Coronary artery (tissue), 2 donors: ENCODE measurements at regions not wholly inside any gene's neighbourhood (a gene's known extent, or its start where the extent isn't known, plus 50 kb on each side); places are given as distances from the start of the nearest gene placed in this dataset.

Experiments used
- DNase-seq: peaks from one replicate; pipeline ENCODE4 v3.0.0-alpha.2; 2017; ENCODE audit warnings: low spot score
- H3K27ac ChIP-seq, 2 donors: fragments of 200-600 bp; sonication (generic); one replicate each; pipeline ENCODE4 v1.5.1; 2016 to 2019
- H3K4me3 ChIP-seq: fragments of 200-600 bp; sonication (generic); 2 replicates; pipeline ENCODE4 v1.5.1; 2016; ENCODE audit warnings: mild to moderate bottlenecking, moderate library complexity
- TF ChIP-seq, protein P1 (sequence below): fragments of 200-600 bp; sonication (generic); IDR thresholded peaks from one replicate; pipeline ENCODE4 v1.5.1; 2019; ENCODE audit warnings: antibody characterized with exemption

DNA sequence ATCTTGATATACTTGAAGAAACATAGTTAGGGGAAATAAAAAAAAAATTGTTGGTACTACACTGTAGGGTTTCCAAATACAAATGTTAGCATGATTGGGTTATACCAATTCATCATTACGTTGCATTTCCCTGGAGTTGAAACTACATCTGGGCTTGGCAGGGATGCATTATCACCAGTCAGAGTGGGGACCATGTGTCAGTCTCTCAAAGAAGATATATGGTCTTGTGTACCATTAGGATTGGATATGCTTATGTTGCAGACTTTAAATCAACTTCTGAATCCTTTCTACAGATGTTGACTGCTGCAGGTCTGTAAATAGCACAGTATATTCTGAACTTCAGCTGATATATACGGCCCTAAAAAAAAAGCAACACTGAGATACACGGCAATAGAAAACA, 188.5 kb downstream of the SLIT2 start:
- TF ChIP-seq, protein P1, sequence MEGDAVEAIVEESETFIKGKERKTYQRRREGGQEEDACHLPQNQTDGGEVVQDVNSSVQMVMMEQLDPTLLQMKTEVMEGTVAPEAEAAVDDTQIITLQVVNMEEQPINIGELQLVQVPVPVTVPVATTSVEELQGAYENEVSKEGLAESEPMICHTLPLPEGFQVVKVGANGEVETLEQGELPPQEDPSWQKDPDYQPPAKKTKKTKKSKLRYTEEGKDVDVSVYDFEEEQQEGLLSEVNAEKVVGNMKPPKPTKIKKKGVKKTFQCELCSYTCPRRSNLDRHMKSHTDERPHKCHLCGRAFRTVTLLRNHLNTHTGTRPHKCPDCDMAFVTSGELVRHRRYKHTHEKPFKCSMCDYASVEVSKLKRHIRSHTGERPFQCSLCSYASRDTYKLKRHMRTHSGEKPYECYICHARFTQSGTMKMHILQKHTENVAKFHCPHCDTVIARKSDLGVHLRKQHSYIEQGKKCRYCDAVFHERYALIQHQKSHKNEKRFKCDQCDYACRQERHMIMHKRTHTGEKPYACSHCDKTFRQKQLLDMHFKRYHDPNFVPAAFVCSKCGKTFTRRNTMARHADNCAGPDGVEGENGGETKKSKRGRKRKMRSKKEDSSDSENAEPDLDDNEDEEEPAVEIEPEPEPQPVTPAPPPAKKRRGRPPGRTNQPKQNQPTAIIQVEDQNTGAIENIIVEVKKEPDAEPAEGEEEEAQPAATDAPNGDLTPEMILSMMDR: no peak
- H3K27ac ChIP-seq: no peak overlapping the region
- DNase-seq: no peak
- H3K4me3 ChIP-seq: no peak overlapping the region

DNA sequence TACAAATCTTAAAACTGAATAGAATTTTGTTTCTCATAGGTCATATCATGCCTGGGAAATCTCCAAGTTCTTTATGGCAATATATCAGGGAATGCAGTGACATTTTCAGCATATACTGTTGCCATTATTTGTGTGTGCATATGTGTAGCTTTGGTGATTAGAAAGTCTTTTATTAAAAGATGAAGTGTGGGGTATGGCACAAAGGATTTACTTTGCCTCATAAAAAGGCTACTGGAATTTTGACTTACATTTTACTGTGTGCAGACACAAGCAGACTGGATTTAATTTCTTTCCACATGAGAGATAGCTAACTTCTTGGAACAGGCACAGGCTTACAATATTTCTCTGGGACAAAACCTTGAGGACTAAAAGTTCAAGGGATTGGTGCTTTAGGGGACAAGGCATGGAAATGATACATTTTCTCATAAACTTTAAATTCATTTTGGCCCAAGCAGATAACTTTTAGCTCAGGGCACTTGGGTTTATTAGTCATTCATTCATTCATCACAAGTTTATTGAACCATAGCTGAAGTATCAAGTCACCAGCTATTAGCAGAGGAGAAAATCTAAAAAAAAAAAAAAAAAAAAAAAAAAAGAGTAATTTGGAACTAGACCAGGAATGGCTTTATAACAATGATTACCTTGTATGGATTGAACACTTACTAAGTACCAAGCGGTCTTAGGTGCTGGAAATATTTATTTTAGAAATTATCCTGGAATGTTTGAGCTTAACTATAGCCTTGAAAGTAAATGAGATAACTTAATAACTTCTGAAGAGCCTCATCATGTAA, 191.5 kb downstream of the SLIT2 start:
- no peak overlapping the region for H3K27ac ChIP-seq

DNA sequence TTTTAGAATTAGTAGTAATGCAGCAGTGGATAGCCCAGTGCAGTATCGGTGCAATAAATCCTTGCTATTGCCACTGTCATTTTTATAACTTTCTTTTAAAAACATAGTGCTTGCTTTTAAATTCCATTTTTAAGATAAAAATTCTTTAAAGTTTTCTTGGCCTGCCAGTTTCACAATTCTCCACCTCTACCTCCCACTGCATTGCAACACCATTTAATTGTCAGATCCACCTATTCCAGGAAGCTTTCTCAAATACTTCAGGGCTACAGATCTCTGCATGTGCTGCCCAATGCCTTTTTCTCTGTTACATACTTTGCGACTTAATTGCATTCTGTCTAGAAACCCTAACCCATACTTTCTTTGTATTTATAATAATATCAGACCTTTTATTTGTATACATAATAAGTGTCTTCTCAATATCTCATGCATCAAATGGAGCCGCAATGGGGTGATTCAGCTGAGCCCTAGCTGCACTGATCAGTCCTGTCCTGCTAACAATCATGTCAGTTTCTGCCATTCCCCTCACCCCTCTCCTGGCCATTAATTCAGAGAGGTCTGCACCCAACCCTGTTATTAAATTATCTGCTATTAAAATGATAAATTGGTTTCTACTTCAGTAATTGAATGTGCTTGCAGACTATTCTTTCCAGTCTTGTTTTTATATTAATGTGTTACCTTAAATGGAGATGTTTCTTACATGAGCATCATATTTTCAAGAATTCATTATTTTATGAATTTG, 193.1 kb downstream of the SLIT2 start:
- TF ChIP-seq, protein P1: no peak
- no peak for DNase-seq
- no peak overlapping the region for H3K27ac ChIP-seq
- no peak overlapping the region for H3K4me3 ChIP-seq

More for the DNA sequence above, 191.5 kb downstream of the SLIT2 start:
- H3K4me3 ChIP-seq: no peak overlapping the region
- no peak for DNase-seq
- TF ChIP-seq, protein P1: no peak

DNA sequence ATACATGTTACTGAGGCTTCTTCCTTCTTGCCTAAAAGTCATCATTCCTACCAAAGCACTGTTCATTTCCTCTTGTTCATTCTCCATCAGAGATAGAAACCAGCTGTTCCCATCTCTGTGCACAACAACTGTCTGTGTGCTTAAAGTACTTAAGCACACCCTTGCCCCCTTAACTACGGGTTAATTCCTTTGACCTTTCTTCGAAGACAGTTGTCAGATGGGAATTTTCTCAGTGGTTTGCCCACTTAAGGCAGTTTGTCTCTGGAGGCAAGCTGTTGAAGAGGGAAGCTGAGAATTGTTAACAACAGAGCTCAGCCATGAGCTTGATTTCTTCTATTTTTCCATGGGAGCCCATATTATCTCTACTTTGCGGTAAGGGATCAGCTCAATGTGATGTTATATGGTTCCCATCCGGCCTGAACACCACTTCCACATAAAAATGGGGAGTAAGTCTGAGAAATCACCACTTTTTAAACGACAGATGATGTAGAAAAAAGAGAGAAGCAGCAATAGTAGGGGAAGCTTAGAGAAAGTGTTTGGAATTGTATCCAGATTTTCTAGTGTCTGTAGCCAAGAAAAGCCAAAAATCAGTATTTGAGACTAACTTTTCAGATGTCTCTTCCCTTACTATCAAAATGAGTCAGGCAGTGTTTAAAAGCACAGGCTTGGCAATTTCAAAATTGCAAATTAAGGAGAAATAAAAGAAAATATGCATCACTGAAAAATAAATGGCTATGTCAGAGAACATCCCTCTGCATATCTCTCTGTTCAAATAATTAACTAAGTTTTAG, 194.4 kb downstream of the SLIT2 start:
- Histone ChIP-seq H3K27ac (peak overlapping the region in 1 of 2 donors; percentile 54), H3K4me3 (no peak overlapping the region)
- DNase-seq: no peak
- TF ChIP-seq, protein P1: no peak

DNA sequence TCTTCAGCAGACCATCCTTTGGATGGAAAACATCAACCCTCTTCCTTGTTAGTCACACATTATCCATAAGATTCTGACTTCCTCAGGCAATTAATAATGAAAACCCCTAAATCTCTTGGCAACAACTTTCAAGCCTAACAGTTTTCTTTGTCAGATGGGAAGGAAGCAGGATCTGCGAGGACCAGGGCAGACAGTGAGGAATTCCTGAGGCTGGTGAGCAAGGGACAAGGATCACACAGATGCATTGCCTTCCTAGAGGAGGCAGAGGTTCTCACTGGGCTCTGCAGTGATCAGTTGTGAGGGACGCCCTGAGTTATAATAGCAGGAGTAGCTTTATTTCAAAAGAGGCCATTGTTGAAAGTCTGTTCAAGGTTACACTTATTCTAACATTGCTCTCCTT, 195.4 kb downstream of the SLIT2 start:
- TF ChIP-seq, protein P1: no peak
- DNase-seq: no peak
- H3K27ac ChIP-seq: peak overlapping the region in 1 of 2 donors; percentile 28
- no peak overlapping the region for H3K4me3 ChIP-seq

DNA sequence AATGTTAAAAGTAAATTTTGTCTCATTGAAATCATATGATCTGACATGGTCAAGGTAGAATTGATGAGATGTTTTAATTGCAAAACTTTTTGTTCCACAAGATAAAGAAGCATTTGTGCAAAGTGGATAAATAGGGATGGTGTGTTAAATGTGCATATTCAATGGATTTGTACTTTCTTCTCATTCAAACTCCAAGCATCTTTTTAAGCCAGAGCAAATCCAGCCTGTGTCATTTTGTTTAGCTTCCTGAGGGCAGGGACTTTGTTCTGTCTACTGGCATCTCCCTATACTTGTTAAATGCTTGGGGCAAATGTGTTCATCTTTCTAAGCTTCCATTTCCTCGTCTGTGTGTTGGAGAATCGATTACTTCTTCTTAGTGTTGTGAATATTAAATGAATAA, 200.3 kb downstream of the SLIT2 start:
- no peak for DNase-seq
- Histone ChIP-seq H3K27ac (no peak overlapping the region), H3K4me3 (no peak overlapping the region)
- TF ChIP-seq, protein P1: no peak
